ENCODE measurements at regions not wholly inside any gene's neighbourhood (a gene's known extent, or its start where the extent isn't known, plus 50 kb on each side); places are given as distances from the start of the nearest gene placed in this dataset.

DNA sequence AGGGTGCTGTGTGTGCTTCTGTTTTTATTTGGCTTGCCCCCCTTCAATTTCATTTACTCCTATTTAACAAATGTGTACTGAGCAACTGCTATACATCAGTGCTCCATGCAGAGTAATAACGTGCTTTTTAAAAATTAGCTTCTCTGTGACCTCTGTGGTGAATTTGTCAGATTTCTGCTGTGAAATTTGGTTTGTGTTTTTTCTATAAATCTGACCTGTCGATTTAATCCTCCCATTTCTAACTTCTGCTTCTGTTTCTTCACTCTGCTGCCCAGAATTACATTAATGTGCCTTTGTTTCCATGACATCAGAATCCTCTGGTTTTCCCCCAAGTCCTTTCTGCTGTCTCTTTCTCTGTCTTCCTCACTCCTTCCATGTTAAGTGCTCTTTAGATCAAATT lies 123.8 kb upstream of the CACNA2D1 start:
- no peak for DNase-seq (ENCODE audit: low read depth in 4 of 4, low spot score in 1 of 4)

DNA sequence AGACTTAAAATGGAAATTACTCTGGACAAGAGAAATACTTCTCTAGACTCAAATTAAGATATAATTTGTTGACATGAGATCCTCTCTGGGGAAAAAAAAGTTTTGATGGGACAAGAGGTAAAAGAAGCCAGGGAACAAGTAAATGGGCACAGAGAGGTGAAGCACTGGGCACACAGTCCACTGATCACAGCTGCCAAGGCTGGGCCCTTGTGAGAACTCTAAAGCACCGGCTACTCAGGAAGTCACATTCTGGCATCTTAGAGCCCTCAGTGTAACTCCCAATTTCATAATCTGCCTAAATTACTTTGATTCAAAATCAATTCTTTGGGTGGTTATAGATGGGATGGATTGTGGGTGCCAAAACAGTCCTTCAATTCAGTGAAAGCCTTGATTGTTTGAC lies 123.2 kb upstream of the CACNA2D1 start:
- no peak for DNase-seq (ENCODE audit: low read depth in 4 of 4, low spot score in 1 of 4)

DNA sequence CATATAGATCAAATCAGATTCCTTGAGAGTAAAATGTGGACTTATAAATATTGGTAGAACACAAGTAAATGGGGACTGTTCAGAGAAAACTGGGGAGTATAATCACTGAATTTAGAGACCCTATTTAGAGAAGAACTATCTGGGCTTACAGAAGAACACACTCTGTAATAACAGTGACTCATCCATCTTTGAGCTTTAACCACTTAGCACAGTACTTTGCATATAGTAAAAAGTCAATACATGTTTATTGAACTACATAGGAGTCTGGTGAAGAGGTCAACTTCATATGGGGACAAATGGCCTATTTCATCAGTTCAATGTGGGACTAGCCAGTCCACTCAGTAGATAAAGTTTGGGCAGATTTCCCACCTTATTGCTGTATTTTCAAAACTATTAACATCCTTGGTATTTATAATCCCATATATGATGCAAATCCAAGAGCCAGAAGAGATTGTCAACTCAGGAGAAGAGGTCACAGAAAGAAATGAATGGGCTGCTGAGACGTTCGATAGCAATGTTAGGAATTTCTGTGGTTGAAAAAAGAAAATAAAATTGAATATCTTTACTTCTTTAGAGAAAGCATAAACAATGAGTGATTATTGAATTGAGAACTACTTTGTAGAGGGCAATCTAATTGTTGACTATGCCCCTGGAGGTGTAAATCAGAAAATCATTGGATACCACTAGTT lies 119.3 kb upstream of the CACNA2D1 start:
- no peak for DNase-seq (ENCODE audit: low read depth in 4 of 4, low spot score in 1 of 4)

DNA sequence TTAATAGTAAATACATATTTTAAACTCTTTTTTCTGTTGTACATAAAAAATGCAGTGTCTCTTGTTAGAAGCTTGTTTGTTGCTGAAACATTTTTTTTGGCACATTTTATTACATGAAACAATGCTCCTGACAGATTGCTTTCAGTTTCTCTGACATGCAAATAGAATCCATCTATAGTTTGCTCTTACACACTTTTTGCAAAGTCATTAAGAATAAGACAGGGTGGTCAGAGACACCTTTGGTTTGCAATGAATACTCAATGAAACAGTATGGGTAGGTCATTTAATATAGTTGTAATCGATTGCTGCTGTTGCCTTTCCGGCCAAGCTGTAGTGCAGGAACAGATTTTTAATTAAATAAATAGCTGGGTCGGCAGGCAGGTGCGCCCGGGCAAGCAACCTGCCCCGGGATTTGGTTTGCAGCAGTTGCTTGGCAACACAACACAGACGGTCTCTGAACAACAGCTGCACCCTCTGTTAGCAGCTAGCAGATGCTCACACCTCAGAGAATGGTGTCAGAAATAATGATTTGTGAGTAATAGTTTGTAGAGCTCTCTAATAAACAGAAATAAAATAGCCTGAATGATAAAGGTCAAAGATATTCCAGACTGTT lies 115.7 kb upstream of the CACNA2D1 start:
- no peak for DNase-seq (ENCODE audit: low read depth in 4 of 4, low spot score in 1 of 4)

DNA sequence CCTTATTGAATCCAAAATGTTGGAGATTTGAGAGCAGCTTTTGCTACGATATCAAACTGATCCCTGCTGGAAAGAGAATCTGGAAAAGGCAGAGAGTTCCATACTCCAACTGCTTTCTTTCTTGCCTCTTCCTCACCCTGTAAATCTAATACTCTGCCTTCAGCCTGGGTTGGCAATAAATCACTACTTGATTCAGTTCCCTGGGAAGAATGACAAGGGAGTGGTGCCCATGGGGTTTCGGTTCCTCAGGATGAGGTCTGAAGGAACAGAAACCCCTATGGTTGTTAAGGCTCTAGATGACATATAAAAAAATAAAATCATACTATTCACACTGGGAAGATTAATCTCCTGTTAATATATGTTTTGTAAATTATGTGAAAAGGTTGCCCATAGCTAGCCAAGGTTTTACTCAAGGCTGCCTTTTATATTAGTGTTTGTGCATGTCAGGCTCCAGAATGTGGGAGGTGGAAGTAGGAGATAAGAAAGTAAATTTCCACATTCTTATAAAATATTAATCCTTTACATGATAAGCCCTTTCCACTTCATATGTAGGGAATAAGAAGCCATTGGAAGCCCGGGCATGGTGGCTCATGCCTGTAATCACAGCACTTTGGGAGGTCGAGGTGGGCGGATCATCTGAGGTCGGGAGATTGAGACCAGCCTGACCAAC lies 106.2 kb upstream of the CACNA2D1 start:
- DNase-seq (ENCODE audit: low read depth in 4 of 4, low spot score in 1 of 4), result no peak

DNA sequence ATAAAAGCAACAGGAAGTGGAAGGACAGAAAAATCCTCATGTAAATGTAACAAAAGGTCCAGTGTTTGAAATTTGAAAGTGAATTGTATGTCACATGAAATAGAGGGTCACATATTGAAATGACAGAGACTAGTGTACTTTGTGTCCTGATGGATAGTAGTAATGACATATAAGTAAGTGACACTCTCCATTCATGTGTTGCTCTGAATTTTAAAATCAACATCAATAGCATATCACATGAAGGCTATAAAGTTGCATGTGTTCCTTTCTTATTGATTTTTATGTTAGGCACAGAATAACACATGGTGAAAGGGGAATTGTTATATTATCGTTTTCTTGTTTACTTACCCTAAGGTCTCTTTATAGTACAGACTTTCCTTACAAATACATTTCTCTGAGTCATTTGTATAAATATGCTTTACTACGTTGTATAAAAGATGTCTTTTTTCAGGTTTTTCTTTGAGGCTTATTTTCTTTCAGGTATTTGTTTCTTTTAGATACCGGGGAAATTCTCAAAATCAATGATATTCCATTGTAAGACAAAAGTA lies 104.6 kb upstream of the CACNA2D1 start:
- no peak for DNase-seq (ENCODE audit: low read depth in 4 of 4, low spot score in 1 of 4)

DNA sequence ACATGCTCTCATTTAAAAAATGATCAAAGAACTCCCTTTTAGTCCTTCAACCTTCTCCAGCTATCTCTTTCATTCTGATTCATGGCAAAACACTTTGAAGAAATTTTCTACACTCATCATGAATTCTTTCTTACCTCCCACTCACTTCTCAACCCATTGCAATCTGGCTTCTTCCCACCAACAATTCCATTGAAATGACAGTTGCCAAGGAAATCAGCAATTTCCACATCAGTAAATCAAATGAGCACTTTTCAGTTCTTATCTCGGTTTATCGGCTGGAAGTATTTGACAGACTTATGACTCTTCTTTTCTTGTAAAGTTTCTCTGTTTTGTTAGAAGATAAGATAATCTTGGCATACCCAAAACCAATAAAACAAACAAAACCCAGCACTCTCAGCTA lies 99.1 kb upstream of the CACNA2D1 start:
- DNase-seq (ENCODE audit: low read depth in 4 of 4, low spot score in 1 of 4), result no peak

DNA sequence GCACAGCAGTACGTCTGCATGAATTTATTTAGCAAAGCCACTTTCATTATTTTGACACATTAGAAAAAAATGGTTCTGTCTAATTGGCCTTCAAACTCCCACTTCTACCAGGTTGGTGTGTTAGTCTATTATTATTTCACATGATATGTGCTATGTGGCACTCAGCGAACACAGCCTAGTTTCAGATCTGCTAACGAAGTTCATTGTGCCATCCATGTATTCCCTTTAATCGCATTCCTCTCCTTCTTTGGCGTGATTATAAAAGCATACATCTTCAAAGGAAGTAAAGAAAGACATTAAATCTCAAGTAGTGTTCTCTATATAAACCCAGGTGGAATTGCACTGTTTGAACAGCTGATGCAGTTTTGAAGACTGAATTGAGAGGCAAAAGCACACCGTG lies 96.4 kb upstream of the CACNA2D1 start:
- DNase-seq (ENCODE audit: low read depth in 4 of 4, low spot score in 1 of 4), result no peak

DNA sequence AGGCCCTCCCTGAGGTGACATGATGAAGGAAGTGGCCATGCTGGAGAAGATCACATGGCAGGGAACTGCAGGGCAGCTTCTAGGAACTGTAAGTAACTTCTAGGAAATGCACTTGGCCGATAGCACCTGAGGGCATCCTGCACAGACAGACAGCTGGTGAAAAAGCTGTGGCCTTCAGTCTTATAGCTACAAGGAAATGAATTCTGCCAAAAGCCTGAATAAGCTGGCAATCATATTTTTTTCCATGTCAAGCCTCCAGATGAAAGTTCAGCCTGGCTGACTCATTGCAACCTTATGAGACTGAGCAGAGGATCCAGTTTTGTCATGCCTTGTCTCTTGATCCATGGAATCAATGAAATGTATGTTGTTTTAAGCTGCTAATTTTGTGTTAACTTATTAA lies 91.1 kb upstream of the CACNA2D1 start:
- DNase-seq (ENCODE audit: low read depth in 4 of 4, low spot score in 1 of 4), result no peak

DNA sequence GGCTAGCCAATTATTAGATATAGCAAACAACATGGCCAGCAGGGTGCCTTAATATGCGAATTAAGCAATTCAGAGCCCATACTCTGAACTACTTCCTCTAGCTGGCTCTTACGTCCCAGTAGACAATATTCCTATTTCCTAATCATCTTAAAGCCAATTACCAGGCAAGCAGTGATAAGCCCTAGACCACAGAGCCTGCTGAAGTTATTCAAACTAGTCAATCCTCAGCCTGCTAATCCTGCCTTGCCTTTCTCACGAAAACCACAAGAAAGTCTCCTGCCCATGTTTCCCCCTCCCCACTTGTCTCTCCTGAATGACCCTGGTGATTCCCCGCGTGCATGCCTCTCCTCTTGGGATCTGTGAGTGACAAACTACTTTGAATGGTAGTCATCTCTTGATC lies 86.8 kb upstream of the CACNA2D1 start:
- DNase-seq (ENCODE audit: low read depth in 4 of 4, low spot score in 1 of 4), result no peak

DNA sequence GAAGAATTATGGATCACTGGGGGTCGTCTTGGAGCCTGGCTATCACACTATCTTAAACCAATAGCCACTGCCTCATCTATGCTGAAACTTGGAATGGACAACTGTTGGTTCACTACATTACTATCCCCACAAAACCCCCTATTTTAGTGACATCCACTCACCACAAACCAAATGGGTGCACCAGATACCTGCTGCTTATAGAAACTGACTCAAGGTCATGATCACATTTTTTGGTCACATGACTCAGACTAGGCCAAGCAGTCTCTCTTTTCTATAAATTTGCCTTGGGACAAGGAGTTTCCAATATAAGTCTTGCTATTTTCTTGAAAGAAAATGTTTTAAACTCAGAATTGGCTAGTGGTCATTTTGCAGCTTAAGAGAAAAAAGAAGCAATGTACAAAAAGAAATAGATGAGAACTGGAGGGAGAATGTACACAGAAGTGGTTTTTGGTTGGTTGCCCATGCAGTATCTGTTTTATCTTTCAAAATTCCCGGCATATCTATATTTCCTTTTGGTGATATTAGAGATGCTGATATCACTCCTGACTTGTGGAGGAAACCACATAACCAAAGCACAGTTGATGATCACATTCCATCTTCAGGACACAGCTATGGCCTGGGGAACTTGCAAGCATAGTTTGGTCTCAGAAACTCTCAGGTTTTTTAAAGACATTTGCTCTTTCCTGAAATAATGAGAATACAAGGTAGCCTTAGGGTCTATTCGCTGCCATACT lies 85.2 kb upstream of the CACNA2D1 start:
- DNase-seq (ENCODE audit: low read depth in 4 of 4, low spot score in 1 of 4), result no peak

DNA sequence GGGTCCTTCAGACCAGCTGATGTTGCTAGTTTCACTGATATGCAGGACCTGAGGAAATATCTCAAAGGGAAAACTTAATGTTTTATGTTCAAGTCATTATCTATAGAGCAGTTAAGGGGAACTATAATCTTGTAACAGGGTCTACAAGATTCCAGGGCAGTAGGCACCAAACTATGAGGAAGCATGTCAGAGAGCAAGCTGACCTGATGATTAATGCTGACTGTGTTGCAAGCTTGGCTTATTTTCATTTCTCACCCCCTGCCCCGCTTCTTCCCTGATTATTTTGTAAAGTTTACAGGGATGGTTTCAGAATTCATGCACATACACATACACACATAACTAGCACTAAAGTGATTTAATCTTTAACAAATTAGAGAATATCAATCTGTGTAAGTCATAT lies 84.3 kb upstream of the CACNA2D1 start:
- no peak for DNase-seq (ENCODE audit: low read depth in 4 of 4, low spot score in 1 of 4)

DNA sequence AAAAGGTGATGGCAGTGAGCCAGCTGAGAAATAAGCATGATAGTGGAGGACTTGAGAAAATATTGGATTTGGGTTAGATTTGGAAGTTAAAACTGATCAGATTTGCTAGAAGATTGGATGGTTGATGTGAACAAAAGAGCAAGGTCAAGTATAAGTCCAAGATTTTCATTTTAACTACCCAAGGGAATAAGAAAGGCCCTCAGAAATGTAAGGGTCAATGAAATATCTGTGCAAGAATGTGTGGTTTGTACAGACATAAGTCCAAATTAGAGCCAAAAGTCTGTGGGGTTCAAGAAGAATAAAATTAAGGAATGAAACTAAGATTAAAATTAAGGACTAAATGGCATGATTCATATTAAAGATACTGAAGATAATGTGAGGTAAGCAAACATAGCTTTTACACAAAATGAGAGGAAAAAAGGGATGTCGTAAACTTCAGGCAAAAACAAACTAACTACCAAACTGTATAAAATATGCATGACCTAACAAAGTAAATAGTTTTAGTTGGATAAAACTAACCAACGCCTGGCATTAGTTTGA lies 78.4 kb upstream of the CACNA2D1 start:
- DNase-seq (ENCODE audit: low read depth in 4 of 4, low spot score in 1 of 4), result no peak

DNA sequence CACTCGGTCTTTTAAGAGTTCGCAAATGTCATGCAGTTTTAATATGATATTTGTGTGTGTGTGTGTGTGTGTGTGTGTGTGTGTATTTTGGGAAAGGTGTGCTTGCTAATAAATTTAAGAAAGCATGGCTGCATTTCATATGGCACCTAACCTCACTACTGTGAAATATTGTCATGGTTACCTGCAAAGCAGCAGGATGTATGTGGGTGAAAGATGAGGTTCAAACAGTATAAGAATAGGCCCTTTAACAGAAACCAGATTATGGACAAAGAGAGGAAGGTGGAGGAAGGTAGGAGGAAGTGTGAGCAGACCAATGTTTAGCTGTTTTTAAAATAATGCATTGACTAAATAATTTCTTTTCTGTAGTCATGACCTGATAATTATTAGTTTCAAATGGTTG lies 73.5 kb upstream of the CACNA2D1 start:
- DNase-seq (ENCODE audit: low read depth in 4 of 4, low spot score in 1 of 4), result no peak

DNA sequence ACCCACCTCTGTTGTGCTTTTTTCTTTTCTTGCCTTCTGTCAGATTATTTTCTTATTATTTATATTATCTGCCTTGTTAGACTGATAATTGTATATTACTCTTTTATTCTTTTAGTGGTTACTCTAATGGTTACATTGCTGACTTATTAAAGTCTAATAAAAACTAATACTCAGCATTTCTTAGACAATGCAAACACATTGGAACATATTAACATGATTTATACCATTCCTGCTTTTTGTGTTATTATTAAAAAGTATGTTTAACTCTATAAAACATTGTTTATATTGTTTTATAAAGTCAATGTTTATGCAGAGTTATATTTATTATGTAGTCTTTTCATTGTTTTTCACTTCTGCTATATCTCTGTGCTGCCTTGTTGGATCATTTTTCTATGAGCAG lies 68.0 kb upstream of the CACNA2D1 start:
- DNase-seq (ENCODE audit: low read depth in 4 of 4, low spot score in 1 of 4), result no peak

DNA sequence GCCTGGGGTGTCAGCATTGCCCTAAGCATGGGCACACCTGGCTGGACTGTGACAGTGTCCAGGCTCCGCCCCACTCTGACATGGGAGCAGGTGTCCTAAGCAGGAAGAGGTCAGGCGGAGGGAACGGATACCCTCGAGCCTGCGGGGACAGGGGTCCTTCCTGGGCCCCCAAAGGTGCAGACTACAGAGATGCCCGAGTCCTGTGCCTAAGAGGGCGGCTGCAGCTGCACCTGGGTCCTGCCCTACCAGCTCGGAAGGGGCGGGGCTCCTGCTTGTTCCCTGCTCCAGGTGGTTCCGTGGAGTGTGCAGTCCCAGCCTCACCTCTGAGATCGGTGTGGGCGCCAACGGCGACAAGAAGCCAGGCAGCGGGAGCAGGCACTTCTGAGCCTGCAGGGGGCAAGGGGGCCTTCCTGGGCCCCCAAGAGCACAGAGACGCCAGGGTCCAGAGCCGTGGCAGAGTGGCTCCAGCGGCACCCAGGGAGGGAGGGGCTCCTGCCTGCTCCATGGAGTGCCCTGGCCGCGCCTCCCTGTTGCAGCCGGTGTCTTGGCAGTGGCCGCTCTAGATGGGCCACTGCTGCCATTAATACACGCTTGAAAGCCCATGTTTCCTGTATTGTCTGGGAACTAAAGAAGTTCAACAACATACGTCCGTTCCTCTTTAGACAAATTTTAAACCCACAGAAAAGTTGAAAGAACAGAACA lies 64.5 kb upstream of the CACNA2D1 start:
- no peak for DNase-seq (ENCODE audit: low read depth in 4 of 4, low spot score in 1 of 4)

DNA sequence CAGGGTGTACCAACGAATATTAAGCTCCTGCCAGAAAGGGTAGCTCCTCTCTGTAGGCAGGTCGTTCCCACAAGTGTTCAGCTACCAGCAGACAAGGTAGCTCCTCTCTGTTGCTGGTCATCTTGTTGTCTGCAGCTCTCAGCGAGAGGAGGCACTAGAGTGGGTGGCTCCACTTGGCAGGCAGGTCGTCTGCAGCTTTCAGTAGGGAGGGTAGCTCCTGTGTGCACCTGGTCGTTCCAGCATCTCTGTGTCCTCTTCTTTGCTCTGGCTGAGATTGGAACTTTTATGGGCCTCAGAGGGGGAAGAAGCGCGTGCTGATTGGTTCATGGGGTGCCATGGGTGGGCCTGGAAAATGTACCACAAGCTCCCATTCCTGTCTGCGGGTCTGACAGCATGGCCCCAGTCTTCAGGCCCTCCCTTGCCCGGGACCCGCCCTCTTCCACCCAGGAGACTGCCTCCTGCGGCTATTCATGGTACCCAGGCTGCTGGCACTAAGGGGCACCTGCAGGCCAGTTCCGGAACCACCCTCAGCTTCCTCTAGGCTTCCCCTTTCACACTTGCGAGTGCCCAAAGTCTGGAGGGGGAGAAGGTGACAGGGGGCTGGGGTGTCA lies 63.9 kb upstream of the CACNA2D1 start:
- DNase-seq (ENCODE audit: low read depth in 4 of 4, low spot score in 1 of 4), result no peak

DNA sequence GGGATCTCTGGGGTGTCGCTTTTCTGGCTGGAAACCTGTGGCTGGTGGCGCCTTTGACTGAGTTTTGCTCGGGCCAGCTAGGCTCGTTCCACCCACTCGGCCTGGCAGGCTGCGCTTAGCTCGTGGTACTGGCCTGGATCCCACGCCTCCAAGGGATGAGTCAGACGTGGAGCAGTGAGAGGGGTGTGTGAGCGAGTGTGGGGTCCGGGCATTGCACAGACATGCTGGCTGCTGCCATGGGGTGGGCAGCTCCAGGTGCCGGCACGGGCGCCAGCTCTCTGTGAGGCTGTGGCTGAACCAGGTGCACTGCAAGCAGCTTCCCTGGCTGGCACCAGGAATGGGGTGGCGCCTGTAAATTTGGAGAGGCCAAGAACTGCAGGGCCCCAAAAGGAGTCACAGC lies 63.1 kb upstream of the CACNA2D1 start:
- no peak for DNase-seq (ENCODE audit: low read depth in 4 of 4, low spot score in 1 of 4)

DNA sequence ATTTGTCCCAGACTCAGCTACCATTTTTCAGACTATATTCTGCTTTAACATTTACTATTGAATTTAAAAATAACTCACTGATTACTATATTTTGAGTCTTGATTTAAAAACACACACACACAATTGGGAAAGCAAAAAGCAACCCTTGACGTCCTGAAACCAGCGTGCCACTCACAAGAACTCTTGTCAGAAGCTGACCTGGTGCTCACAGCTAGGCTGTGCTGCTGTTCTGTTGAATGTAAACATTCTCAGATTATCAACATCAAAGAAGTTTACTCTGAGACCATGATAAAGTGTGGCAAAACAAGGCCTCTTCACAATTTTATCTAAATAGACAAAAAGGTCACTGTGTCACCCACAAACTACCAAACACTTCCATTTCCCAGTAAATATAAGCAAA lies 62.6 kb upstream of the CACNA2D1 start:
- DNase-seq (ENCODE audit: low read depth in 4 of 4, low spot score in 1 of 4), result no peak

DNA sequence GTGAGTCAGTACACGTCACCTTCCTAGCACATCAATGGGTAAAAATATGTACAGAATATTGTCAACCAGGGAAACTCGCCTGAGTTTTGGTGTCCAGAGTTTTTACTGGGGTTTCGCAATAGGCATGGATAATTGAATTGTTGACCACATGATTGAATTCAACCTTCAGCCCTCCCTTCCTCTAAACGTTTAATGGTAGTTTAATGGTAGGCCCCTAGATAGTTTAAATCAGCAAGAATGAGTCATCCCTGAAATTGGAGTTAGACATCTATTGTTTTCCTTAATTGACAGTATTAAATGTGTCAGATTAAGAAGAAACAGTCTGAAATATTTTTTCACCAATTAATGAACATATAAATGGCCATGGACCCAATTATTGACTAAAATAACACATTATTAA lies 57.8 kb upstream of the CACNA2D1 start:
- DNase-seq (ENCODE audit: low read depth in 4 of 4, low spot score in 1 of 4), result no peak
